GM12878 (cell line): ENCODE measurements at regions not wholly inside any gene's neighbourhood (a gene's known extent, or its start where the extent isn't known, plus 50 kb on each side); places are given as distances from the start of the nearest gene placed in this dataset.

Experiments used
- ATAC-seq: fragments of 200-7000 bp; cut with Tn5 transposase; 3 replicates; pipeline ENCODE4 v1.9.1; 2020; ENCODE audit warnings: mild to moderate bottlenecking, moderate library complexity
- BruUV-seq: library from RNA; stranded (reverse); fragments of 400-500 nt; replicated peaks from 2 replicates; lab custom pipeline; 2021; lab: Mats Ljungman, UMichigan
- CTCF ChIA-PET: fragments of 300-600 bp; sonication (Branson Sonifier 250); formaldehyde crosslinking; extraction: SDS; loops from one replicate; lab custom pipeline; 2021; ENCODE audit warnings: inconsistent platforms; lab: Yijun Ruan, JAX
- POLR2A ChIA-PET: fragments of 350-600 bp; formaldehyde crosslinking; extraction: SDS; loops from one replicate; lab custom pipeline; 2021; ENCODE audit warnings: inconsistent platforms; lab: Charles Lee
- RAD21 ChIA-PET: fragments of 300-600 bp; sonication (Branson Sonifier 250); formaldehyde crosslinking; loops from one replicate; lab custom pipeline; 2023; ENCODE audit warnings: antibody characterized with exemption; ENCODE audit not compliant: unreplicated experiment; lab: Charles Lee
- SMC1A ChIA-PET: fragments of 300-600 bp; sonication (Branson Sonifier 250); formaldehyde crosslinking; loops from one replicate; lab custom pipeline; 2023; ENCODE audit not compliant: unreplicated experiment, uncharacterized antibody; lab: Charles Lee
- DNase-seq: peaks from one replicate; pipeline ENCODE4 v3.0.0-alpha.2; 2011; ENCODE audit warnings: low read depth, low spot score
- FAIRE-seq: peaks from 3 replicates; lab custom pipeline; 2011; peaks lifted over from hg19 to GRCh38; lab: Jason Lieb, UNC
- H2AFZ ChIP-seq: 2 replicates; pipeline ENCODE4 v1.6.0; 2011; ENCODE audit warnings: low read depth, low read length, control low read depth; ENCODE audit not compliant: control insufficient read depth
- H3K27ac ChIP-seq: 2 replicates; pipeline ENCODE4 v1.5.1; 2011; ENCODE audit warnings: control low read depth; ENCODE audit not compliant: control insufficient read depth, insufficient read depth
- H3K27me3 ChIP-seq, 2 experiments: replicated peaks in 1 of 2; 2 replicates each; pipeline versions ENCODE4 v1.6.0 to v1.6.1; 2011; ENCODE audit warnings: low read length in 1 of 2; ENCODE audit not compliant: control insufficient read depth in 2 of 2, insufficient read depth in 2 of 2
- H3K36me3 ChIP-seq, 2 experiments: 2 replicates each; pipeline ENCODE4 v1.5.1; 2011; ENCODE audit warnings: low read length in 1 of 2; ENCODE audit not compliant: control insufficient read depth in 2 of 2, insufficient read depth in 2 of 2
- H3K4me1 ChIP-seq: 2 replicates; pipeline ENCODE4 v1.6.1; 2011; ENCODE audit warnings: mild to moderate bottlenecking, low read length, moderate library complexity, mixed read lengths; ENCODE audit not compliant: control insufficient read depth, insufficient read depth
- H3K4me2 ChIP-seq: 2 replicates; pipeline ENCODE4 v1.6.0; 2011; ENCODE audit warnings: control low read depth; ENCODE audit not compliant: control insufficient read depth, insufficient read depth
- H3K4me3 ChIP-seq: fragments of 200-600 bp; sonication (generic); 2 replicates; pipeline ENCODE4 v1.5.1; 2016
- H3K79me2 ChIP-seq: 2 replicates; pipeline ENCODE4 v1.6.0; 2011; ENCODE audit warnings: low read length; ENCODE audit not compliant: control insufficient read depth, insufficient read depth
- H3K9ac ChIP-seq: 2 replicates; pipeline ENCODE4 v1.8.0; 2011; ENCODE audit warnings: low read length, control low read depth, mixed read lengths; ENCODE audit not compliant: control insufficient read depth, insufficient read depth
- H3K9me3 ChIP-seq: replicated peaks from 3 replicates; pipeline ENCODE4 v1.5.1; 2011; ENCODE audit warnings: mild to moderate bottlenecking, low read length; ENCODE audit not compliant: control insufficient read depth, insufficient read depth
- H4K20me1 ChIP-seq: 2 replicates; pipeline ENCODE4 v1.6.0; 2011; ENCODE audit not compliant: control insufficient read depth, insufficient read depth
- CHD1 ChIP-seq: IDR thresholded peaks from 2 replicates; pipeline ENCODE4 v1.6.1; 2012; ENCODE audit warnings: low read depth, low read length, improper control_type of control experiment
- CHD4 ChIP-seq: fragments of 200-600 bp; sonication (generic); IDR thresholded peaks from 2 replicates; pipeline ENCODE4 v1.6.1; 2016; ENCODE audit warnings: mild to moderate bottlenecking
- CREB1 ChIP-seq: IDR thresholded peaks from 2 replicates; pipeline ENCODE4 v1.6.1; 2012; ENCODE audit warnings: low read depth, mild to moderate bottlenecking, inconsistent platforms
- EED ChIP-seq: sonication (generic); IDR thresholded peaks from 2 replicates; pipeline ENCODE4 v1.6.1; 2016; ENCODE audit warnings: antibody characterized with exemption, low read depth
- ETV6 ChIP-seq, 2 experiments: fragments of 450-650 bp in 1 of 2; IDR thresholded peaks in 1 of 2; conservative IDR thresholded peaks in 1 of 2; 2 replicates each; pipeline ENCODE4 v1.6.1; 2014; ENCODE audit warnings: antibody characterized with exemption in 1 of 2, borderline replicate concordance in 1 of 2, low read depth in 1 of 2, mild to moderate bottlenecking in 1 of 2, moderate library complexity in 1 of 2
- KDM1A ChIP-seq: fragments of 200-600 bp; sonication (generic); IDR thresholded peaks from 2 replicates; pipeline ENCODE4 v1.6.1; 2016; ENCODE audit warnings: borderline replicate concordance
- PKNOX1 ChIP-seq: fragments of 450-650 bp; IDR thresholded peaks from 2 replicates; pipeline ENCODE4 v1.6.1; 2016; ENCODE audit warnings: mild to moderate bottlenecking
- PML ChIP-seq: IDR thresholded peaks from 2 replicates; pipeline ENCODE4 v1.6.1; 2012; ENCODE audit warnings: low read length, inconsistent platforms
- POLR2AphosphoS2 ChIP-seq: IDR thresholded peaks from 2 replicates; pipeline ENCODE4 v1.6.1; 2011; ENCODE audit warnings: low read depth, mild to moderate bottlenecking, low read length, improper control_type of control experiment, moderate library complexity
- SREBF2 ChIP-seq: IDR thresholded peaks from 2 replicates; pipeline ENCODE4 v1.6.1; 2012; ENCODE audit warnings: mild to moderate bottlenecking, low read length
- STAT1 ChIP-seq: fragments of 450-650 bp; conservative IDR thresholded peaks from 2 replicates; pipeline ENCODE4 v1.6.1; 2014; ENCODE audit warnings: antibody characterized with exemption, mild to moderate bottlenecking
- ZNF274 ChIP-seq: IDR thresholded peaks from one replicate; pipeline ENCODE4 v1.8.0; 2011; ENCODE audit not compliant: insufficient read length, insufficient read depth
- in situ Hi-C: fragments of 300-500 bp; cut with MboI; formaldehyde crosslinking; loops from 9 replicates; pipeline ENCODE4 v1.14.3; 2018; ENCODE audit warnings: mixed read lengths
- intact Hi-C: fragments of 100-400 bp; cut with micrococcal nuclease; formaldehyde crosslinking; loops from one replicate; pipeline ENCODE4 v1.14.2; 2022; ENCODE audit not compliant: unreplicated experiment
- TF ChIP-seq, protein P1 (sequence below): fragments of 450-650 bp; IDR thresholded peaks from 2 replicates; pipeline ENCODE4 v1.6.1; 2018; ENCODE audit warnings: mild to moderate bottlenecking, low read depth, moderate library complexity; ENCODE audit not compliant: partially characterized antibody
- TF ChIP-seq, protein P2 (sequence below): fragments of 150-350 bp; IDR thresholded peaks from 2 replicates; pipeline ENCODE4 v1.6.1; 2014; ENCODE audit warnings: mild to moderate bottlenecking, low read depth, low read length
- TF ChIP-seq, protein P3 (sequence below): IDR thresholded peaks from 2 replicates; pipeline ENCODE4 v1.6.1; 2012; ENCODE audit warnings: low read length, inconsistent platforms
- TF ChIP-seq, protein P4 (sequence below): IDR thresholded peaks from 2 replicates; pipeline ENCODE4 v1.6.1; 2012; ENCODE audit warnings: low read depth, low read length, improper control_type of control experiment

GRCh38 chr5:5042806-5043205 is 97.3 kb upstream of the ADAMTS16 start:
- Histone ChIP-seq H3K79me2 (no peaks in the 10 kb centered on the region), H3K27ac (no peak overlapping the region), H3K4me1 (no peaks in the 10 kb centered on the region; the same call in 1 of the 2 replicates), H3K27me3 (no peaks in the 10 kb centered on the region), H3K4me2 (no peak overlapping the region), H4K20me1 (no peaks in the 10 kb centered on the region), H3K9ac (no peak overlapping the region), H2AFZ (no peak overlapping the region)
- ChIA-PET CTCF (interaction anchor here (1.5 kb wide), 1 partner anchor 12 kb away, joined by 3 read pairs; no protein-coding TSS in a partner anchor), RAD21 (interaction anchor here (1.2 kb wide), 1 partner anchor 23 kb away, joined by 3 read pairs; no protein-coding TSS in a partner anchor)
- ATAC-seq (no peak), DNase-seq (no peak)
- in situ Hi-C loops = no loop called here
- TF ChIP-seq CHD1 (no peak), CHD4 (no peak), ZNF274 (no peak), POLR2AphosphoS2 (no peak), PML (no peak), KDM1A (no peak), STAT1 (no peak), SREBF2 (no peak), ETV6 (conservative IDR thresholded peaks at IDR 0.05 in 1 of 2, IDR thresholded peaks at IDR 0.05 in 1 of 2; ENCODE audit: borderline replicate concordance in 1 of 2, low read depth in 1 of 2) (no peak), PKNOX1 (no peak), EED (no peak), CREB1 (no peak)
- TF ChIP-seq, protein P1, sequence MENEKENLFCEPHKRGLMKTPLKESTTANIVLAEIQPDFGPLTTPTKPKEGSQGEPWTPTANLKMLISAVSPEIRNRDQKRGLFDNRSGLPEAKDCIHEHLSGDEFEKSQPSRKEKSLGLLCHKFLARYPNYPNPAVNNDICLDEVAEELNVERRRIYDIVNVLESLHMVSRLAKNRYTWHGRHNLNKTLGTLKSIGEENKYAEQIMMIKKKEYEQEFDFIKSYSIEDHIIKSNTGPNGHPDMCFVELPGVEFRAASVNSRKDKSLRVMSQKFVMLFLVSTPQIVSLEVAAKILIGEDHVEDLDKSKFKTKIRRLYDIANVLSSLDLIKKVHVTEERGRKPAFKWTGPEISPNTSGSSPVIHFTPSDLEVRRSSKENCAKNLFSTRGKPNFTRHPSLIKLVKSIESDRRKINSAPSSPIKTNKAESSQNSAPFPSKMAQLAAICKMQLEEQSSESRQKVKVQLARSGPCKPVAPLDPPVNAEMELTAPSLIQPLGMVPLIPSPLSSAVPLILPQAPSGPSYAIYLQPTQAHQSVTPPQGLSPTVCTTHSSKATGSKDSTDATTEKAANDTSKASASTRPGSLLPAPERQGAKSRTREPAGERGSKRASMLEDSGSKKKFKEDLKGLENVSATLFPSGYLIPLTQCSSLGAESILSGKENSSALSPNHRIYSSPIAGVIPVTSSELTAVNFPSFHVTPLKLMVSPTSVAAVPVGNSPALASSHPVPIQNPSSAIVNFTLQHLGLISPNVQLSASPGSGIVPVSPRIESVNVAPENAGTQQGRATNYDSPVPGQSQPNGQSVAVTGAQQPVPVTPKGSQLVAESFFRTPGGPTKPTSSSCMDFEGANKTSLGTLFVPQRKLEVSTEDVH = no peak
- TF ChIP-seq, protein P2, sequence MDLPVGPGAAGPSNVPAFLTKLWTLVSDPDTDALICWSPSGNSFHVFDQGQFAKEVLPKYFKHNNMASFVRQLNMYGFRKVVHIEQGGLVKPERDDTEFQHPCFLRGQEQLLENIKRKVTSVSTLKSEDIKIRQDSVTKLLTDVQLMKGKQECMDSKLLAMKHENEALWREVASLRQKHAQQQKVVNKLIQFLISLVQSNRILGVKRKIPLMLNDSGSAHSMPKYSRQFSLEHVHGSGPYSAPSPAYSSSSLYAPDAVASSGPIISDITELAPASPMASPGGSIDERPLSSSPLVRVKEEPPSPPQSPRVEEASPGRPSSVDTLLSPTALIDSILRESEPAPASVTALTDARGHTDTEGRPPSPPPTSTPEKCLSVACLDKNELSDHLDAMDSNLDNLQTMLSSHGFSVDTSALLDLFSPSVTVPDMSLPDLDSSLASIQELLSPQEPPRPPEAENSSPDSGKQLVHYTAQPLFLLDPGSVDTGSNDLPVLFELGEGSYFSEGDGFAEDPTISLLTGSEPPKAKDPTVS = no peak
- TF ChIP-seq, protein P3, sequence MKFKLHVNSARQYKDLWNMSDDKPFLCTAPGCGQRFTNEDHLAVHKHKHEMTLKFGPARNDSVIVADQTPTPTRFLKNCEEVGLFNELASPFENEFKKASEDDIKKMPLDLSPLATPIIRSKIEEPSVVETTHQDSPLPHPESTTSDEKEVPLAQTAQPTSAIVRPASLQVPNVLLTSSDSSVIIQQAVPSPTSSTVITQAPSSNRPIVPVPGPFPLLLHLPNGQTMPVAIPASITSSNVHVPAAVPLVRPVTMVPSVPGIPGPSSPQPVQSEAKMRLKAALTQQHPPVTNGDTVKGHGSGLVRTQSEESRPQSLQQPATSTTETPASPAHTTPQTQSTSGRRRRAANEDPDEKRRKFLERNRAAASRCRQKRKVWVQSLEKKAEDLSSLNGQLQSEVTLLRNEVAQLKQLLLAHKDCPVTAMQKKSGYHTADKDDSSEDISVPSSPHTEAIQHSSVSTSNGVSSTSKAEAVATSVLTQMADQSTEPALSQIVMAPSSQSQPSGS = no peak
- TF ChIP-seq, protein P4, sequence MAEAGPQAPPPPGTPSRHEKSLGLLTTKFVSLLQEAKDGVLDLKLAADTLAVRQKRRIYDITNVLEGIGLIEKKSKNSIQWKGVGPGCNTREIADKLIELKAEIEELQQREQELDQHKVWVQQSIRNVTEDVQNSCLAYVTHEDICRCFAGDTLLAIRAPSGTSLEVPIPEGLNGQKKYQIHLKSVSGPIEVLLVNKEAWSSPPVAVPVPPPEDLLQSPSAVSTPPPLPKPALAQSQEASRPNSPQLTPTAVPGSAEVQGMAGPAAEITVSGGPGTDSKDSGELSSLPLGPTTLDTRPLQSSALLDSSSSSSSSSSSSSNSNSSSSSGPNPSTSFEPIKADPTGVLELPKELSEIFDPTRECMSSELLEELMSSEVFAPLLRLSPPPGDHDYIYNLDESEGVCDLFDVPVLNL = no peak
- TF ChIP-seq, all 136 proteins: peak for 0
- H3K36me3 ChIP-seq = no peaks in the 10 kb centered on the region
- SMC1A ChIA-PET = interaction anchor here (1.4 to 1.5 kb wide), 2 partner anchors 11 to 26 kb away, joined by 4 read pairs; no protein-coding TSS in a partner anchor
- FAIRE-seq = no peak
- no peak overlapping the region for H3K4me3 ChIP-seq
- BruUV-seq = no TSS peak
- POLR2A ChIA-PET = no interaction called here
- no peaks in the 10 kb centered on the region; the same call in 1 of the 3 replicates for H3K9me3 ChIP-seq
- intact Hi-C loops = no loop called here
